CD4-positive, alpha-beta T cell treated with Interleukin-6 for 4 hours (primary cell): ENCODE measurements at regions not wholly inside any gene's neighbourhood (a gene's known extent, or its start where the extent isn't known, plus 50 kb on each side); places are given as distances from the start of the nearest gene placed in this dataset.

Experiments
- DNase-seq: peaks from one replicate; pipeline ENCODE4 v3.0.0-alpha.2; 2020; ENCODE audit warnings: mixed read lengths

DNA sequence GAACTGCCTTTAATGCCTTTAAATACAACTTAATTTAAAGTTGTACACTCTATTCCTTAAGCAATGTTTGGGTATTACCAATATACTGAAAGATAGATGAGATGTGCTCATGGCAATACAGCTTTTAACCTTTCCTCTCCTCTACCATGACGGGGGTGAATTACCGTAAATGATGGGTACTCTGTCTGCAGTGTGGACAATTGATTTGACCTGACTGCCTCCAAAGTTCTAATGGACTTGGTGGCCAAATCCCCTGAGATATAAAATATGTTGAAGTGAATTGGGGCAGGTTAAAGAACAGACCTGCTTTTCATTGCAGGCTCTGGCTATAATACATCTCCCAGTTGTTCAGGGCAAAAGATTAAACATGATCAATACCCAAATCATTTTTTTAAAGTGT is 367.4 kb upstream of the NR5A2 start:
- DNase-seq, result no peak

DNA sequence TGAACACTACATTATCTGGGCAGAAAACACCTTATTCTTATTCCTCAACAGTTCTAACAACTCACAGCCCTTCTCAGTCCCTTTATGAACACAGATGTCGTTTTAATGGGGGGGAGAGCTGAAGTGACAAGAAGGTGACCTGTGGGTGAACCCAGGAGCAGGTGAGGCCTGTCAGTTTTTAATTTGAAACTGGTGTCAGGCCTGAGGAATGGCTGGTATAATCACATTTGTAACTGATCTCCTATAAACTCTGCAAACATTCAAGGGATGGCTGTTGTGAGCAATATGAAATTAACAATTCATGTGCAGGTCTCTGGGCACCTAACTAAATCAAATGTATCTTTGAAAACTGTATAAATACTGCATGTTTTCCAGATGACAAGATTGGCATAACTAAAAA is 362.1 kb upstream of the NR5A2 start:
- no peak for DNase-seq

DNA sequence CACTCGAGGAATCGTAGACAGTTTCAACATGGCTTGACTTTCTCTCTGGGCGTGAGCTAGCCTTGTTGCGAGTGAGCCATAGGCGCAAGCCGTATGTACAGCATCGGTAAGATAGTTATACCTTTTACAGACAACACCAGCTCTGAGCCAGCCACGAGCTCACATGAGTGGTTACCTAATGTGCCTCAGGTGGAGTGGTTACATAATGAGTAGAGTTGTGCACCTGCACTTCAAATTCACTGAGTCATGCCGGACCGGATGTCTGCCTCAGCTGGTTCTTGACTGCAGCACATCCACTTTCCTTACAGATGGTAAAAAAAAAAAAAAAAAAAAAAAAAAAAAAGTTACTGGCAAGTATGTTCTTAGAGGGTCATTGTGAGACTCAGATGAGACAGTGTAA is 360.4 kb upstream of the NR5A2 start:
- DNase-seq, result no peak

DNA sequence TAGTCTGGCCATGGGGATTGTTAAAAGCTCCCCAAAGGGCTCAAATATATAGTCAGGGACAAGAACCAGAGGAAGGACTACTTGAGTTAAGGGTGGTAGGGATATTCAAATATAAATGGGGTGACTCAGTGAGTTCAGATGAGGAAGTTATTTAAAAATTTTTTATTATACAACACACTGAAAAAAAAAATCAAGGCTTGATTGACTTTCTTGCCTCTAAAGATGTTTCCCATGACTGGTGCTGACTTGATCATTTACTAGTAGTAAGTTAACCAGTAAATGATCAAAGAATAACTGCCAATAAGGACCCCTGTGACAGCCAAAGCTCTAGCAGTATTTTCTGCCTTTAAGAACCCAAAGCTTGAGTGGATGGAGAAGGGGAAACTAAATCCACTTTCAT is 357.6 kb upstream of the NR5A2 start:
- DNase-seq, result no peak

DNA sequence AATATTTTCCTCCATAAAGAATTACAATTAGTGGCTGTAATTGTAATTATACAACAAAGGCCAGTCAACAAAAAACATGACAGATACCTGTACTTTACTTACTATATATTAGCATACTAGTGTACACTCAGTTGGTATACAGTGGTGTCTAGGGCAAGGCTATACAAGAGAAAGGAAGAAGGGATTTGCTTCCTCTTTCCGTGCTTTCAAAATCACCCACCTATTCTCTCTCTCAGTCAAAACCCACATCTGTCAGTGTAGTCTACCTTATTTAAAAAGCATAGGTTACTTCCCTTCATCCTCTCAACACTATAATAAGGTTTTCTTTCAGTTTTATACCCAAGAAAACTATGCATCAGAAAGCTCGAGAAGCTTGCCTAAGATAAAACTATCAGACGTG is 355.8 kb upstream of the NR5A2 start:
- DNase-seq, result no peak

DNA sequence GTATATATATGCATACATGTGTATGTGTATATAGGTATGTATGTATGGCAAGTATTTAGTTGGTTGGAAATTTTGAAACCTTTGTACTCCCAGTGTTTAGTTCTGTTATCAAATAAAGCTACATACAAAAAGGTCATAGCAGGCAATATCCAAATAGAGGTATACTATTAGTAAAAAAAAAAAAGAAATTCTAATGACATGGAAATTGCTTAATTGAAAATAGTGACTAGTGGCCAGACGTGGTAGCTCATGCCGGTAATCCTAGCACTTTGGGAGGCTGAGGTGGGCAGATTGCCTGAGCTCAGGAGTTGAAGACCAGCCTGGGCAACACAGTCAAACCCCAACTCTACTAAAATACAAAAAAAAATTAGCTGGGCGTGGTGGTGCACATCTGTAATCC is 351.6 kb upstream of the NR5A2 start:
- no peak for DNase-seq

DNA sequence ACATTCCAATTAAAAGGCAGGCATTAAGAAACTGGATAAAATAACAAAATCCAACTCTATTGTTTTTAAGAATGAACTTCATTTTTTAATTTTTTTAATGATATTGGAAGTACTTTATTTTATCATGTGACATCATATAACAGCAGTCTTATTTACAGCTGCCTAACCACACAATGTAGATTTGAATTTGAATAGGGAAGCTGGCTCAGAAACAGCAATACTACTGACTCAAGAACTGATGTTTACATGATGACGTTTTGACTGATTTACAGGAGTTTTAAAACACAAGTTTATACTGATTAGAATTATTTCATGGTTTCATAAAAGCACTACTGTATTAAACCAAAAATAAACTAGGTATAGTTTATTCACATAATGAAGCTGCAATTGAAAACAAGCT is 348.7 kb upstream of the NR5A2 start:
- no peak for DNase-seq

DNA sequence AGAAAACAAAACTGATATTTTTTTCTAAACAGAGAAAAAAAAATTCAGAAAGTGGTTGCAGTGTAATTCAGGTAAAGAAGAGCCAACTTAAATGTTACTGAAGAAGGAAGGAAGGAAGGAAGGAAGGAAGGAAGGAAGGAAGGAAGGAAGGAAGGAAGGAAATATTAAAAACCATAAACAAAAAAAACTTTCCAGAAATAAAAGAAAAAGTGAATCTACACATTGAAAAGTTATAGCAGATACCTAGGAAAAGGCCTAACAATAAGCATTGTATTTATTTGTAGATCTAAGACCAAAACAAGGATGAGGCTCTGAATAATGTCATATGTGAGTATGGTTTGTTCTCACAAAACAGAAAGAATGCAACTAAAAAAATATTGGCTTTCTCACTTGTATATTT is 345.4 kb upstream of the NR5A2 start:
- no peak for DNase-seq

DNA sequence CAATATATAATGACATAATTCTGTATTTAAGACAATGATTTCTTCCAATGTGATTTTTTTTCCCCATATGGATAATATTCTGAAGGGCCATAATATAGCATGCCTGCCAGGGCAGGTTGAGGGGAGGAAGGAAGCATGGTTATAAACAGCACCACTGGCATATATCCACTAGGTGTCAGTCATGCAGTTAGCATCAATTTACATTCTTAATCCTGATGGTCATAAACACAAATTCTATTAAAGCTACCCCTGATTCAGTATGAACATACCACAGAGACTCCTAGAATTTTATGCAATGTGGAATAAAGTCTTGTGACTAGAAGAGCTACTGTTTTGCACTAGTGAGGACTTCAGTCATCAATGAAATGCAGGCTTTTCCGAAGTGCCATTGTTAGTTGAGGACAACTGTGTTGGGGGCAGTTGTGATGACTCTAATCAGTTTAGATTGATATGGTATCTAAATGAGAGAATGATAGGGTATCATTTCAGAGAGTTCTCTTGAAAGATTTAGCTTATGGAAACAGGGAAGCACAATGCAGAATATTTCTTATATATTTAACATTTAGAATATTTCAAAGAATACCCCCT is 342.7 kb upstream of the NR5A2 start:
- DNase-seq, result peak; percentile 16

DNA sequence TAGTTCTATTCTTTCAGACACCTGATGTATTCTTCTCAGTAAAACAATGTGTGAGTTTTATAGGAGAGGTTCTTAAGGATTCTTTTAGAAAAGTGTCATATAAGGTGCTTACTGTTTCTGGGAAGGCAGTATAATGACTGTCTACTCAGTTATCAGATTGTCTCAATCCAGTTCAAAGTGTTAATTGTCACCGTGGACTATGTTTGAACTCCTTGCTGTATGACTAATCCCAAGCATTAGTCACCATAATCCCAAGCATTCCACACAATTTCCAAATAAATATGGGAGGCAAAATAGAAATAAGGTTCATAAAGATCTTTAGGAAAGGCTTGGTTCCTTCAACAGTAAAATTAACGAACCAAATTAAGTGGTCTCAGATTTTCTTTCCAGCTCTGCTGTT is 342.1 kb upstream of the NR5A2 start:
- DNase-seq, result no peak

DNA sequence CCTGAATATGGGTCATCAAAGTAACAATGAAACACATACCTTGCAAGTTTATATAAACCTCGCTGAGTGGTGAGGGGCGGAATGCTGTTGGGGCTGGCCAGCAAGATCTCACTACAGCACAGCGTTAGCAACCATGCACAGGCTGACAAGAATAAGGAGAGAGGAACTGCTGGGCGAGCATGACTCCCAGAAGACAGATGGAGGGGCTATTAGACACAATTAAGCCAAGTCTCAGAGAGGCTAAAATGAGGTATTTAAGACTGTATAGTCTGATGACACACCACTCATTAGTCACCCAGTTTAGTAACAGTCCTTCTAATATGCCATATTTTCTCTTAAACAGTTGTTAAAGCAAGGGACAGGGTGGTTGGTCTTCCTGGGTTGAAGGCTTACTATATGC is 340.2 kb upstream of the NR5A2 start:
- DNase-seq, result no peak

DNA sequence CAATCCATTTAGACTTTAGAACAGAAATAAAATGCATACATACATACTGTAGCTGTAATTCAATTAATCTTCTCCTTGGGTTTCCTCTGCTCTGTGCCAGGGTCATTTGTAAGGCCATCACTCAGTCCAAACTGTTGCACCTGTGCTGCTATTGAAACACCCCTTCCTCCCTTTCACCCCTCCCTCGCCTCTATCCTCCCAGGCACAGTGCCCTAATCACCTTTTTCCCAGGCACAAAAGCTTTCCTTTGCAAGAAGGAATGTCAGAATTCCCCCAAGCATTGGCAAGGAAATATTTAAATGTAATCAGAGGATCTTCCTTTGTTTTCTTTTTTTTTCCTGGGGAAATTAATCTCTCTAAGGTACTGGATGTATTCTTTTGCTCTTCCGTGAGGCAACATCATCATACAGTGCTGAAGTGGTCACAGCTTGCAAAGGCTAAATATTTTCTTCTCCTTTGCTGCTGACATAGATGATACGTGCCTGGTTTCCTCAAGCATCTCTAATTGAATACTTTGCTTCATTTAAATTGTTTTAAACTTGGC is 339.3 kb upstream of the NR5A2 start:
- DNase-seq, result no peak

DNA sequence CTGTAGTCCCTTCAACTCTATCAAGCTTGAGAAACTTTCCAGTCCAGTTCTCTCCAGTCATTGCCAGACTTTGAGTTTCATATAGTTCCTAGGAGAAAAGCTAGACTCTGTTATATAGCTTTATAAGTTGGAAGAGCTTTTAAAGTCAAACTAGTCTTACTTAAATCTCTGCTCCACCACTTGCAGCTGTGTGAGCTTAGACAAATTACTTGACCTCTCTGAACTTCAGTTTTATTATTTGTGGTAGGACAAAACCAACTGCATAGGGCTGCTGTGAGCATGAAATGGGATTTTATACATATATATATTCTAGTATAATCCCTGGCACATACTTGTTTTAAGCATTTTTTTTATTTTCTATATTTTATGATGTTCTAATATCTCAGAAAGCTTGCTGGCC is 338.7 kb upstream of the NR5A2 start:
- DNase-seq, result no peak

DNA sequence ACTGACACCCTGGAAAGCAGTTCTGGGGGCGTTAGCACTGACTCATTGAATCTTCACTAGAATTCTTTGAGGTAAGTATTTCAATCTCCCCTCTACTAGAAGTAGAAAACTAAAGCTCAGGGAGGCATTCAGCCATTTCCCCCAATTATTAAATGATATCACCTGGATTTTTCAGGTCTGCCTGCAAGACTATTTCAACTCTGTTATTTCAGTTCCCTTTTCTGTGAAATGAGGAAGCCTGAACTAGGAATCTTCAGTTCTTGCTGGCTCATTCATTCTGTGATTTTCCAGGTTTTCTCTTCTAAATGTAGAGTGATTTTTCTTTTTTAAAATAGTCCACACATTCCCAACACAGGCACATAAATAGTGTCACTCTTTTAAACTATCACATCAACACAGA is 337.0 kb upstream of the NR5A2 start:
- no peak for DNase-seq

DNA sequence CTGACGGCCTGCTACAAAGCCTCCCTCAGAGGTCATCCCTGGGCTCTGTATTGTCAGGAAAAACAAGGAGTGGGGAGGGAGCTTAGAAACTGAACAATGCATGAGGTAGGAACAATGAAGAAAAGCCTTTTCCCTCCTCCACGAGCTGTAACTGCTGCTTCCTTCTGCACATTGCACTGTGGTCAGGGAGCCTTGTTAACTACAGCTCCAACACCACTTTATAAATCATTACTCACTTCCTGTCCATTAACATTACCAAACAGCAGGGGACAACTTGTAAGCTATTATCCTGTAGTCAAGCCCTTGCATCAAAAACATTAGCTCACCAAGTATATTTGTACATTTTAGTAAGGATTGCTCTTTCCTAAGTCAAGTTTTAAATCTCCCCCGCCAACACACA is 336.0 kb upstream of the NR5A2 start:
- no peak for DNase-seq

DNA sequence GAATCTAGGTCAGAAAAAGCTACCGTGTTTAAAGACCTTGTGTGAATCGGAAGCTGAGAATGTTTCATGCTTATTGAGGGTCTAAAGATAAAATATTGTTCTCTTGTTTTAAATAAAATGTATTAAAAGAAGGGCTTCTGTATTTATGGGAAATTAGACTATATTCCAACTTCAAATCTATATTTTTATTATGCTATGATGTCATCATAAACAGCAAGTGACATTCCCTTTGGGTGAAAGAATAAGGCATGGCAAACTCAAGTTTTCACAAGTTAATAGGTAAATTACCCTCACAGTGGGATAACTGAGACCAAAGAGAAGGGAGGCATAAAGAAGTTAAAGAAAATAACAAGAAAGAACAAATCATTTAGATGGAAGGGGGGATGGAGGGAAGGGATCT is 333.8 kb upstream of the NR5A2 start:
- no peak for DNase-seq

DNA sequence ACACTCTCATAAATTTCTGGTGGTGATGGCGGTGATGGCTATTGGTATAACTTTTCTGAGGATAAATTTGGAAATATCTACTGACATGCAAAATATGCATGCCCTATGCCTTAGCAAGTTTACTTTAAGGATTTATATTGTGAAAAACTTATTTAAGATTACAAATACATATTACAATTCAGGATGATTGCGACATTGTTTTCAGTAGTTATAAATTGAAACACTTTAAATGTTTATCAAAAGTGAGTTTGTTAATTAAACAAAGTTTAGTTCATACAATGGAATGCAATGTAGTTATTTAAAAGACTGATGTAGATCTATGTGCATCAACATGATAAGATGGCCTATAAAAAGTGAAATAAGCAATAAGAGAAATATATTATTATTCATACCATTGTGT is 331.3 kb upstream of the NR5A2 start:
- no peak for DNase-seq

DNA sequence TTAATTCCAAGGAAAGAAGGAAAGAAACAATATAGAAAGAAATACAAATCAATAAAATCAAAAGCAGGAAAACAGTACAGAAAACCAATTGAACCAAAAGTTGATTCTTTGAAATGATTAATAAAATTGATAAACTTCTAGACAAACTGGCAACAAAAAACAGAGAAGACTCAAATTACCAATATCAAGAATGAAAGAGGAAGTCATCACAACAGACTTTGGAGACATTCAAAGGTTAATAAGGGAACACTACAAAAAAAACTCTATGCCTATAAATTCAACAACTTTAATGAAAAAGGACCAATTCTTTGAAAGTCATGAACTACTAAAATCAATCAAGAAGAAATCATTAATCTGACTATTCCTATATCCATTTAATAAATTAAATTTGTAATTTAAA is 329.3 kb upstream of the NR5A2 start:
- DNase-seq, result no peak

DNA sequence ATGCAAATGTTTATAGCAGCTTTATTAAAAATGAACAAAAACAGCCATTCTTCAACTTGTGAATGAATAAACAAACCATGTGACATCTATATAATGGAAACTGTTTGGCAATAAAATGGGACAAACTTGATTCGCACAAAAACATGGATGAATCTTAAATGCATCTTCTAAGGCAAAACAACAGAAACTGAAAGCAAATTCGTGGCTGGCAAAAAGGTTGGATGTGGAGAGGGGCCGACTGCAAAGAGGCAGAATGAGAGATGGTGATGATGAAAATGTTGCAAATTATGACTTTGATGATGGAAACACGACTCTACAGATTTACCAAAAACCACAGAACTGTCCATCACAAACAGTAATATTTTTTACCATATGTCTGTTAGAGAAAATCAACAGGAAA is 327.0 kb upstream of the NR5A2 start:
- DNase-seq, result no peak

DNA sequence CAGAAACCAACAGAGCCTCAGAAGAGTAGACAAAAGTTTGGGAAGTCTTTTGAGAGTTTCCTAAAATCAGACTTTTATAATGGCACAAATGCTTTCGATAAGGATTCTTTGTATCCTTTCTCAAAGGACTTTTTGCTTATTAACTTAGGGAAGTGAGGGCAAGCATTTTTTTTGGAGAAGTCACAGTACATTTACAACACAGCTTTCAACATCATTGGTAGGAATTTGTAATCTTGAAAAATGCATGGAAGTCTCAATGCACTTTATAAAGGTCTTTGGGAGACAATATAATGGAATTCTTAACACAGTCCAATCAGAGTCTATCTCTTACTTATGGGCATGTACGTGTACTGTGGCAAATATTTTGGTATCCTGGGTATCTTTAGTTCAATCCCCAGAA is 325.8 kb upstream of the NR5A2 start:
- no peak for DNase-seq

DNA sequence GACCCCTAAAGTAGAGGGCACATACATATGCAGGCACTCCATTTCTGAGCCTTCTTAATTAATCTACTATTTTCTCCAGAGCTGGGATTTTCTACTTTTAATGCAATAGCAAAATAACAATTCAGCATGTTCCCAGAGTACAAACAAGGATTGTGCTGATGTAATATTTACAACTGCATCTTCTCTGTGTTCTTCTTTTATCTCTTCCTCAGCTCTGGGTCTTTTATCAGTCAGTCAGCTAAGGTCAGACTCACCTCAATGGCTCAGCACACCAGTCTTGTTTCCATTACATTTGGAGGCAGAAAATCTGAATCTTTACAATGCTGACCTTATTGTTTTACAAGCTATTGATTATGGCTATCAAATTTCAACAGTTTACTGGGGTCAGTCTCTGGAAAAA is 323.3 kb upstream of the NR5A2 start:
- DNase-seq, result no peak

DNA sequence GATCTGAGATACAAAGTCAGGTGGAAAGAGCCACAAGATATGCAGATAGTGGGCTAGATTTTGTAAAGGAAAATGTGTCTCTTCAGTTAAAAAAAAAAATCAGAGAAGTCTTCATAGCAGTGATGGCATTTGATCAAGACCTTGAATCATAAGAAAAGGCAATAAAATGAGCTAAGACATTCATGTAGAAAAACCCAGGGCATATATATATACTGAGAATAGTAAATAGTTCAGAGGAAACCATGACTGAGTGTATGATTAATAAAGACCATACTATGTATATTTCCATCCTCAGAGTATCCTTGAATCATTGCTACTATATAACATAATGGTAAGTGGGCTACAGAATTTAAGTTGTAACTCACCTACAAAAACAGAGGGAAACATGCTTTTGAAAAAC is 321.7 kb upstream of the NR5A2 start:
- DNase-seq, result no peak

DNA sequence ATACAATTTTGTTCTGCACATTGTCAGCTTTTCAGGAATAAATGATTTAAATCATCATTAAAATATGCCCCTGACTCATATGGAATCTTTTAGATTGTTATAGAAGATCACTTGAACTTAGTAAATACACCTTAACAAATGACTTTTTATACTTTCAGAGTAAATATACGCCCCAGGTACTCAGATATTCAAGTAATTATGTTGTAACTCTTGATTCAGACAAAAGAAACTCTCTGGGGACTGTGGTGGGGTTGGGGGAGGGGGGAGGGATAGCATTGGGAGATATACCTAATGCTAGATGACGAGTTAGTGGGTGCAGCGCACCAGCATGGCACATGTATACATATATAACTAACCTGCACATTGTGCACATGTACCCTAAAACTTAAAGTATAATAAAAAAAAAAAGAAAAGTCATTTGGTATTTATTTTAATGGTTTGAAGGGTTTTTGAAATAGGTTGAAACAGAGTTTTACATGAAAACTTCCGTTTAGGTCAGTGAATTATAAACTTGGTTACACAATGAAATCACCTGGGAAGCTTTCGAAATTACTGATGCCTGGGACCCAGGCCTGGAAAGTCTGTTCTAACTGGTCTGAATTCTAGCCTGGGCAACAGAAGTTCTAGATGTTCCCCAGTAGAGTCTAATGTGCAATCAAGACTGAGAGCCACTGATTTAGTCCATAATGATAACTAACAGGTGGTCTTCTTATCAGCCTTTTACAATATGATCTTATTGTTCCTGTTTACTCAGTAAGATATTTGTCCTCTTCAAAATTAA is 320.5 kb upstream of the NR5A2 start:
- no peak for DNase-seq

DNA sequence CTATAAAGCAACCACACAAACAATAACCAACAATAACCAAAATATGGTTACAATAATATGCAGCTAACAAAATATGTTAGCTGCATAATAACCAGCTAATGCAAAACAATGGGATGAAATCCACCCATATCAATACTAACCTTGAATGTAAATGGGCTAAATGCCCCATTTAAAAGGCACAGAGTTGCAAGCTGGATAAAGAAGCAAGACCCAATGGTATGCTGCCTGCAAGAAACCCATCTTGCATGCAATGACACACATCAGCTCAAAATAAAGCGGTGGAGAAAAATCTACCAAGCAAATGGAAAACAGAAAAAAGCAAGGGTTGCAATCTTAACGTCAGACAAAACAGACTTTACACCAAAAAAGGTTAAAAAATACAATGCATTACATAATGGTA is 316.5 kb upstream of the NR5A2 start:
- DNase-seq, result no peak

DNA sequence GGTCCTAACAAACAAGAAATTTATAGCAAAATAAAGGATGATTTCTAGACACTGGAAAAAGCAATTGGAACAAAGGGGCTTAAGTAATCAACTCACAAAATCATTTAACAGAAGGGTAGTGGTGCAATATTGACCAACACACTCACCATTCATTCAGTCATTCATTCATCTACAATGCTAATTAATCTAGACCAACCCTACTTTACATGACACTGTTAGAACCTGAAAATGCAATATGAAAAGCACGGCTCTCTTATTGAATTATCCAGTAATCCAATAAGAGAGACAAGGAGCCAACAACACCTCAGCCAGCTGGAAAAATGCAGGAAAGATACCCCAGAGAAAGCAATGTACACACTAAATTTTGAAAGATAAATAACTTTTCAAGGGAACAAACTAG is 310.8 kb upstream of the NR5A2 start:
- no peak for DNase-seq
